ENCODE measurements at regions not wholly inside any gene's neighbourhood (a gene's known extent, or its start where the extent isn't known, plus 50 kb on each side); places are given as distances from the start of the nearest gene placed in this dataset.

- TF ChIP-seq CTCF (IDR thresholded peaks at IDR 0.05; ENCODE audit: low read length) = no peak
- no peak for TF ChIP-seq EZH2 (optimal IDR thresholded peaks at IDR 0.05; ENCODE audit: low read depth, low read length)
These were observed 816.0 kb upstream of the NDST4 start for GRCh38 chr4:115929373-115929772.

All from MM.1S (cell line).